Heart left ventricle (tissue), 16 donors: ENCODE measurements at regions not wholly inside any gene's neighbourhood (a gene's known extent, or its start where the extent isn't known, plus 50 kb on each side); places are given as distances from the start of the nearest gene placed in this dataset.

Source experiments
- ATAC-seq, 4 donors: fragments of 200-7000 bp; cut with Tn5 transposase; one replicate each; pipeline ENCODE4 v1.9.1; 2020 to 2022; ENCODE audit warnings: moderate library complexity in 4 of 4, mild to moderate bottlenecking in 3 of 4, moderate number of reproducible peaks in 1 of 4
- DNase-seq, 5 donors: peaks; one replicate each; pipeline ENCODE4 v3.0.0-alpha.2; 2020
- H3K27ac ChIP-seq, 12 donors: fragments of 200-600 bp; sonication (generic) in 4 of 12; one replicate each; pipeline versions ENCODE4 v1.5.0 to v1.8.0; 2016 to 2022; ENCODE audit warnings: mild to moderate bottlenecking in 2 of 12
- H3K27me3 ChIP-seq, 9 donors: fragments of 200-600 bp; sonication (generic) in 2 of 9; one replicate each; pipeline versions ENCODE4 v1.5.1 to v1.8.0; 2016 to 2022; ENCODE audit warnings: mild to moderate bottlenecking in 3 of 9
- H3K36me3 ChIP-seq, 9 donors: fragments of 200-600 bp; sonication (generic) in 2 of 9; one replicate each; pipeline versions ENCODE4 v1.5.0 to v1.8.0; 2018 to 2022; ENCODE audit warnings: mild to moderate bottlenecking in 2 of 9
- H3K4me1 ChIP-seq, 12 donors: fragments of 200-600 bp; sonication (generic) in 4 of 12; one replicate each; pipeline versions ENCODE4 v1.5.0 to v1.8.0; 2016 to 2022; ENCODE audit warnings: mild to moderate bottlenecking in 3 of 12
- H3K4me3 ChIP-seq, 12 donors: fragments of 200-600 bp; sonication (generic) in 4 of 12; one replicate each; pipeline versions ENCODE4 v1.5.0 to v1.8.0; 2017 to 2022; ENCODE audit warnings: mild to moderate bottlenecking in 9 of 12, moderate library complexity in 4 of 12
- H3K9me3 ChIP-seq, 12 donors: fragments of 200-600 bp; sonication (generic) in 4 of 12; one replicate each; pipeline versions ENCODE4 v1.5.0 to v1.8.0; 2016 to 2022; ENCODE audit warnings: mild to moderate bottlenecking in 1 of 12
- CTCF ChIP-seq, 12 donors: fragments of 200-600 bp; sonication (generic) in 4 of 12; IDR thresholded peaks; one replicate each; pipeline versions ENCODE4 v1.5.0 to v1.8.0; 2018 to 2022; ENCODE audit warnings: antibody characterized with exemption in 12 of 12, mild to moderate bottlenecking in 5 of 12
- POLR2A ChIP-seq, 2 donors: fragments of 450-650 bp; IDR thresholded peaks; one replicate each; pipeline ENCODE4 v1.6.1; 2017; ENCODE audit warnings: antibody characterized with exemption in 2 of 2, mild to moderate bottlenecking in 2 of 2, moderate library complexity in 2 of 2
- WGBS, 4 donors: extraction: QIAGEN DNeasy Blood & Tissue Kit in 2 of 4; methylation state at CpG; one replicate each; pipeline versions ENCODE4 v1.1.5 to v1.1.7; 2013 to 2018; 5-methylcytosine and 5-hydroxymethylcytosine counted together
- intact Hi-C, 10 donors: fragments of 100-400 bp; cut with DNase I; formaldehyde crosslinking; loops; one replicate each; pipeline versions ENCODE4 v1.11.1 to v1.14.2; 2022
- donor health status: ischemic (EF 13 %, LVEDD 7.1; RV severe dilation, severe dysfunction).
- donor health status: healthy with polysubstance abuse.
- donor health status: DM: no; HTN: yes; CAD: no.
- donor health status: DM: no; HTN: no; CAD: no.
- donor health status: ischemic (EF 25% LVEDD 6.9; RV normal size, moderate dysfunction).
- donor health status: ischemic (EF 25% LVEDD 5.7; RV mildly dilated, moderate dysfunction).
- donor health status: healthy.
- donor health status: DM: yes; HTN: yes; CAD: no.
- donor health status: ischemic (EF 35%, LVEDD 5.7; RV mildly dilated, moderate dysfunction).
- donor health status: nonischemic (EF 11% LVEDD 7.7; RV severe dilation, severe dysfunction).
- donor health status: DM: yes; HTN: yes; CAD: no.
- donor health status: PGD.
- donor health status: ischemic (EF 29% LVEDD 5.4; RV normal size, mild dysfunction).
- donor health status: nonischemic (EF 23%, LVEDD 6.1; RV moderate dilation, normal function).

DNA sequence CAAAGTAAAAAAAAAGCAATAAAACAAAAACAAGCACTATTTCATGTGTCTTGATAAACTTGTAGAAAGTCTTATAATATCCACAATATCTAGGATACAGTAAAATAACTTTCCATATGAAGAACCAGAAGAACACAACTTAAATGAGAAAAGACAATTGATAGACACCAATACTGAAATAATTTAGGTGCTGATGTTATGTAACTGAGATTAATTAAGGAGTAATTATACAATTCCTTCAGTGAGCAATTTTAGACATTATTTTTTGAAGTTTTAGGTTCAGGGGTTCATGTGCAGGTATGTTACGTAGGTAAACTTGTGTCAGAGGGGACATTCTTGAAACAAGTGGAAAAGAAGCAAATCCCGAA, 88.3 kb upstream of the VPREB1 start:
- TF ChIP-seq CTCF (IDR thresholded peaks at IDR 0.05), result no peak
- no peak for TF ChIP-seq POLR2A (IDR thresholded peaks at IDR 0.05)
- no peak for ATAC-seq
- H3K4me1 ChIP-seq, result no peaks in the 10 kb centered on the region
- DNase-seq, result no peak
- H3K9me3 ChIP-seq, result peaks cover 0 to 3% (median 0%) of the 10 kb centered on the region in 12 donors
- H3K27me3 ChIP-seq, result peaks cover 0 to 23% (median 3%) of the 10 kb centered on the region in 9 donors
- intact Hi-C loops, result no loop called here
- no peaks in the 10 kb centered on the region for H3K36me3 ChIP-seq
- H3K4me3 ChIP-seq, result no peak overlapping the region
- H3K27ac ChIP-seq, result no peak overlapping the region
- 1 to 51% (median 28%) methylated on average over 2 of the region's 2 CpGs for WGBS, 4 donors

GRCh38 chr22:22155607-22156006, 89.0 kb upstream of the VPREB1 start:
- H3K4me1 ChIP-seq, result no peaks in the 10 kb centered on the region
- peaks cover 0 to 3% (median 0%) of the 10 kb centered on the region in 12 donors for H3K9me3 ChIP-seq
- DNase-seq, result no peak
- peaks cover 0 to 28% (median 3%) of the 10 kb centered on the region in 9 donors for H3K27me3 ChIP-seq
- H3K27ac ChIP-seq, result no peak overlapping the region
- TF ChIP-seq CTCF (IDR thresholded peaks at IDR 0.05), result no peak
- TF ChIP-seq POLR2A (IDR thresholded peaks at IDR 0.05), result no peak
- ATAC-seq, result no peak
- 61 to 67% (median 64%) methylated on average over 2 of the region's 2 CpGs for WGBS, 4 donors
- no peak overlapping the region for H3K4me3 ChIP-seq
- intact Hi-C loops, result no loop called here
- no peaks in the 10 kb centered on the region for H3K36me3 ChIP-seq

DNA sequence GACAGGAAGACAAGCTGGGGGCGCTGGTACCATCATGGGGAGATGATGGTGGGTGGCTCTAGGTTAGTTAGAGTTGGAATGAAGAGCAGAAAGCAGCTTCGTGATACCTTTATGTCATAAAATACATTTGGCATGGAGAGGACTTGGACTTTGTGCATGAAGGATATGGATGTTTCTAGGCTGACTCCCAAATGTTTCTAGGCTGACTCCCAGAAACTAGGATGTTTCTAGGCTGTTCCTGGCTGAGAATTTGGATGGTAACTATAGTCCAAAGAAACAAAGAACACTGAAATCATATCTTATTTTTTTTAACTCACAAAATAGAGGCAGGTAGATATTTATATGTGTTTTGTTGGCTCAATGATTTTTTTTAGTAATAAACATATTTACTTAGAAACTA, 89.4 kb upstream of the VPREB1 start:
- no peaks in the 10 kb centered on the region for H3K36me3 ChIP-seq
- WGBS, 4 donors, result 26 to 43% (median 33%) methylated on average over 2 of the region's 2 CpGs
- peaks cover 0 to 33% (median 4%) of the 10 kb centered on the region in 9 donors for H3K27me3 ChIP-seq
- no peak for DNase-seq
- H3K9me3 ChIP-seq, result peaks cover 0 to 3% (median 0%) of the 10 kb centered on the region in 12 donors
- no peak overlapping the region for H3K27ac ChIP-seq
- no peak overlapping the region for H3K4me3 ChIP-seq
- intact Hi-C loops, result no loop called here
- TF ChIP-seq POLR2A (IDR thresholded peaks at IDR 0.05), result no peak
- TF ChIP-seq CTCF (IDR thresholded peaks at IDR 0.05), result no peak
- ATAC-seq, result no peak
- H3K4me1 ChIP-seq, result no peaks in the 10 kb centered on the region

- Histone ChIP-seq H3K4me1 (no peaks in the 10 kb centered on the region), H3K27ac (no peak overlapping the region), H3K36me3 (no peaks in the 10 kb centered on the region), H3K4me3 (no peak overlapping the region), H3K9me3 (no peaks in the 10 kb centered on the region), H3K27me3 (peaks cover 0 to 37% (median 13%) of the 10 kb centered on the region in 9 donors)
- 71 to 83% (median 77%) methylated on average over 1 of the region's 1 CpG for WGBS, 4 donors
- TF ChIP-seq CTCF (IDR thresholded peaks at IDR 0.05), result no peak
- ATAC-seq (no peak), DNase-seq (no peak)
- intact Hi-C loops, result no loop called here
These were observed 90.5 kb upstream of the VPREB1 start for GRCh38 chr22:22154040-22154439.
